ENCODE measurements at regions not wholly inside any gene's neighbourhood (a gene's known extent, or its start where the extent isn't known, plus 50 kb on each side); places are given as distances from the start of the nearest gene placed in this dataset.

DNA sequence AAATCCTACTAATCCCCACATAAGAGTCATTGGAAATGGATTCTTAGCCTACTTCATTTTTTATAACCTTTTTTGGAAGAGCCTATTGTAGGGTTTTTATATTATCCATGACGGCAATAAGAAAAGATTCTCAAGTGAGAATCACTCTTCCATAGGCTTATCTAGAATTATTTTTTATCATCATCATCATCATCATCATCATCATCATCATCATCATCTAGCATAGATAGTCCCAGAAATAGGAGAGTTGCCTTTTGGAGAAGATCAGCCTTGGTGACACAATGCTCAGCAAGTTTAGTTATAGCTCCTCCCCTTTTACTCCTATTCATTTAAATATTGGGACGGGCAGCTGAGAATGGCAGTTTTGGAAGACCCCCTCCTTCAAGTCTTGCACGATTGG, 359.1 kb upstream of the SLC35B3 start:
- no peak overlapping the region for H3K27ac ChIP-seq
- no peaks in the 10 kb centered on the region for H3K36me3 ChIP-seq
- TF ChIP-seq, protein P1, sequence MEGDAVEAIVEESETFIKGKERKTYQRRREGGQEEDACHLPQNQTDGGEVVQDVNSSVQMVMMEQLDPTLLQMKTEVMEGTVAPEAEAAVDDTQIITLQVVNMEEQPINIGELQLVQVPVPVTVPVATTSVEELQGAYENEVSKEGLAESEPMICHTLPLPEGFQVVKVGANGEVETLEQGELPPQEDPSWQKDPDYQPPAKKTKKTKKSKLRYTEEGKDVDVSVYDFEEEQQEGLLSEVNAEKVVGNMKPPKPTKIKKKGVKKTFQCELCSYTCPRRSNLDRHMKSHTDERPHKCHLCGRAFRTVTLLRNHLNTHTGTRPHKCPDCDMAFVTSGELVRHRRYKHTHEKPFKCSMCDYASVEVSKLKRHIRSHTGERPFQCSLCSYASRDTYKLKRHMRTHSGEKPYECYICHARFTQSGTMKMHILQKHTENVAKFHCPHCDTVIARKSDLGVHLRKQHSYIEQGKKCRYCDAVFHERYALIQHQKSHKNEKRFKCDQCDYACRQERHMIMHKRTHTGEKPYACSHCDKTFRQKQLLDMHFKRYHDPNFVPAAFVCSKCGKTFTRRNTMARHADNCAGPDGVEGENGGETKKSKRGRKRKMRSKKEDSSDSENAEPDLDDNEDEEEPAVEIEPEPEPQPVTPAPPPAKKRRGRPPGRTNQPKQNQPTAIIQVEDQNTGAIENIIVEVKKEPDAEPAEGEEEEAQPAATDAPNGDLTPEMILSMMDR (IDR thresholded peaks at IDR 0.05): no peak
- H3K9me3 ChIP-seq: no peaks in the 10 kb centered on the region
- no peak overlapping the region for H3K4me3 ChIP-seq
- no peaks in the 10 kb centered on the region for H3K27me3 ChIP-seq
- no peaks in the 10 kb centered on the region for H3K4me1 ChIP-seq
- DNase-seq (ENCODE audit: low spot score): no peak

DNA sequence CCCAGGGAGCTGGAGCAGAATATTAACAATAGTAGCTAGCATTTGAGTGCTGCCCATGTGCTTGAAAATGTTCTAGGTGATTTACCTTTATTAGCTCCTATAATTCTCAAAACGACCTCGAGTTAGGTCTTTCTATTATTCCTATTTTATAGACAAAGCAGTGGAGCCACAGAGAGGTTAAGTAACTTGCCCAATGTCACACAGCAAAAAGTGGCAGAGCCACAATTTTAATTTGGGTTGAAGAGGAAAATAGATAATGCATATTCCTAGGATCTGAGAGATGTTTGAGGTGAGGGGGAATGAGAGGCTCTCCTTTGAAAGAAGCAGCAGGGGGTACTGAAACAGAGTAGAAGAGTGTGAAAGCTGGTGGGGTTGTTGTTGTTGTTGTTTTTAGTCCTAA, 354.5 kb upstream of the SLC35B3 start:
- Histone ChIP-seq H3K36me3 (no peaks in the 10 kb centered on the region), H3K4me1 (no peaks in the 10 kb centered on the region), H3K27ac (no peak overlapping the region), H3K9me3 (no peaks in the 10 kb centered on the region), H3K4me3 (no peak overlapping the region), H3K27me3 (no peaks in the 10 kb centered on the region)
- no peak for DNase-seq (ENCODE audit: low spot score)
- TF ChIP-seq, protein P1 (IDR thresholded peaks at IDR 0.05): no peak

DNA sequence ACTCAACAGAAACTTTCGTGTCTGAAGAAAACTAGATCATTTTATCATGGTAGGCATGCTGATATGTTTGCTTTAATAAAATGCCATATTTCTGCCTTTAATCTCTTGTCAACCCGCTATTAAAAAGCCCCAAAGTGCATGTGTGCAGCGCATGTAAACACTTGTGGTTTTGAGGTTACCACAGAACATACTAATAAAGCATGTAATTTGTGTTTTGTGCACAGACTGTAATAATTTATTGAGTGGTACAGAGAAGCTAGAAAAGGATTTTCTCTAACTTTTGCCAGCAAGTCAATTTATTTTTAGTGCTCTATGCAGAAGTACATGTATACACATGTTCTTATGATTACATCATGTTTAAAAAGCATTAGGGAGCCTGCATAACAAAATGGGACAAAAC, 349.9 kb upstream of the SLC35B3 start:
- no peaks in the 10 kb centered on the region for H3K36me3 ChIP-seq
- no peak overlapping the region for H3K27ac ChIP-seq
- H3K9me3 ChIP-seq: no peaks in the 10 kb centered on the region
- no peak for DNase-seq (ENCODE audit: low spot score)
- H3K4me1 ChIP-seq: no peaks in the 10 kb centered on the region
- H3K4me3 ChIP-seq: no peak overlapping the region
- no peaks in the 10 kb centered on the region for H3K27me3 ChIP-seq
- TF ChIP-seq, protein P1 (IDR thresholded peaks at IDR 0.05): no peak

DNA sequence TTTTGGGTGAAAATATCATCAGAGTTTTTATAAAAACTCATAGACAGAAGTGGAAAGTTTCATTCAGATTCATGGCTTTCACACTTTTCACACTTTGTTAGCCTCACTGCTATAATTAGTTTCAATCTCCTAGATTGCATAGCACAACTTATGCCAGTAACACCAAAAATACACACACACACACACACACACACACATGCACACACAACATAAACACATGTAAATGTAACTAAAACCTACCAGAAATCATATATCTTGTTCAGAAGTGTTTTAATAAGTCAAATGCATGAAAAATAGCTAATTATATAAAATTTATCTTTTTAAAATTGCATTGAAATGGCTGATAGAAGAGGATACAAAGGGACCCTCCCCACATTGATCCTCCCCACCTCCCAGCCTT, 347.8 kb upstream of the SLC35B3 start:
- no peak overlapping the region for H3K4me3 ChIP-seq
- no peak for DNase-seq (ENCODE audit: low spot score)
- H3K4me1 ChIP-seq: no peaks in the 10 kb centered on the region
- TF ChIP-seq, protein P1 (IDR thresholded peaks at IDR 0.05): no peak
- H3K27ac ChIP-seq: no peak overlapping the region
- H3K36me3 ChIP-seq: no peaks in the 10 kb centered on the region
- H3K27me3 ChIP-seq: no peaks in the 10 kb centered on the region
- no peaks in the 10 kb centered on the region for H3K9me3 ChIP-seq

DNA sequence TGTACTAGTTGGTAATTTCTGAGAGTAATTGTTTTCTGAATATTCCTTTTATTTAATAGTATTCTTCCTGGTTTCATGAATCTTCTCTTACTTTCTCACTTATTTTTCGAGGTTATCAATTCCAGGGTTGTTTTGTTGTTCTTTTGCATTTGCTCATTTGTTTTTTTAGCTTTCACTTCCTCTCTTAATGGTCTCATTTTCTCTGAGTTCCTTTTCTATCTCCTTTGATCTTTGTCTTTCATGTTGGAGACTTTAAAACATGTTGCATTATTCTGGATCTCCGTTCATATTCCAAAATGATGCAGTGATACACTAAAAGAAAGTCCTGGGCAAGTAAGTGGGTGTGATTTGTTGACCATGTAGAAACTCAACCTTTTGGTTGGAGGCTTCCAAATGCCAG, 345.3 kb upstream of the SLC35B3 start:
- Histone ChIP-seq H3K4me1 (no peaks in the 10 kb centered on the region), H3K27ac (no peak overlapping the region), H3K4me3 (no peak overlapping the region), H3K9me3 (no peaks in the 10 kb centered on the region), H3K36me3 (no peaks in the 10 kb centered on the region), H3K27me3 (no peaks in the 10 kb centered on the region)
- TF ChIP-seq, protein P1 (IDR thresholded peaks at IDR 0.05): no peak
- DNase-seq (ENCODE audit: low spot score): no peak

DNA sequence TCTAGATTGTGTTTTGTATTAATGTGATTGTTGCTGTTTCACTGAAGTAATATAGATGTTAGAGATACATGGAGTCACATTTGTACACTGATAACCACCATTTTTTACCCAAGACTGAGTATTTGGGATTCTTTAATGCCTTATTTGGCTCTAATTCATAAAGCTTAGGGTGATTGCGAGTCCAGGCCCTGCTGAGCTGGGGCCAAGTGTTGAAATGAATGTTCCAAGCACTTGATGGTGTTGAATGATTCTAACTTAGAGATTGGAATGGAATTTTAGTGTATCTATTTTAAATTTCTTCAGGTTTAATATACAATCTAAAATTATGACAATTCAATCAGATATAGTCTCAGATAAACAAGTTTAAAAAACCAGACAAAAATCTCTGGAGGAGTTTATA, 329.4 kb upstream of the SLC35B3 start:
- TF ChIP-seq, protein P1 (IDR thresholded peaks at IDR 0.05): no peak
- Histone ChIP-seq H3K9me3 (no peaks in the 10 kb centered on the region), H3K36me3 (no peaks in the 10 kb centered on the region), H3K27me3 (no peaks in the 10 kb centered on the region), H3K27ac (no peak overlapping the region), H3K4me3 (no peak overlapping the region), H3K4me1 (no peaks in the 10 kb centered on the region)
- DNase-seq (ENCODE audit: low spot score): no peak
